ENCODE measurements at regions not wholly inside any gene's neighbourhood (a gene's known extent, or its start where the extent isn't known, plus 50 kb on each side); places are given as distances from the start of the nearest gene placed in this dataset.

DNA sequence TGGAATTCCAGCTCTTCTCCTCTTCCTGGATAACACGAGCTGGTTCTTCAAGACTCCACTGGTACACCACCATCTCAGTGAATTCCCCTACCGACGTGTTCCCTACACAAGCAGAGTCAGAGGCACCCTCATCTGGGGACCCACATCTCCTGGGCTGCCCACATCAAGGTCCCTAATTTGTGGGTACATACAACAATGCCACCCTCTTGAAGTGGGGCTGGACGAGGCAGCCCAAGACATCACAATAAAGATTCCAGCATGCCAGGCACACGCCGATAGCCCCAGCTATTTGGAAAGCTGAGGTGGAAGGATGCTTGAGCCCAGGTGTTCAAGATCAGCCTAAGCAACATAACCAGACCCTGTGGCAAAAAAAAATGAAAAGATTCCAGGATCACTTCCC is 221.2 kb upstream of the LINGO1 start:
- Histone ChIP-seq H3F3A (ENCODE audit: insufficient read depth, low read length, poor library complexity, severe bottlenecking) (no peaks in the 10 kb centered on the region), H3K4me3 (ENCODE audit: low read length) (no peak overlapping the region), H4K20me1 (ENCODE audit: insufficient read depth) (no peaks in the 10 kb centered on the region), H3K27me3 (ENCODE audit: insufficient read depth, low read depth, low read length) (no peaks in the 10 kb centered on the region), H3K79me2 (replicated peaks; ENCODE audit: insufficient read depth, low read length) (no peaks in the 10 kb centered on the region), H3K9me2 (ENCODE audit: insufficient read depth, low read length) (no peaks in the 10 kb centered on the region), H3K9me3 (ENCODE audit: low read length) (no peaks in the 10 kb centered on the region), H2AFZ (ENCODE audit: low read depth, low read length) (no peak overlapping the region), H3K9ac (ENCODE audit: low read length) (no peak overlapping the region), H3K36me3 (ENCODE audit: insufficient read depth, low read length) (no peaks in the 10 kb centered on the region), H3K4me2 (ENCODE audit: low read length) (no peak overlapping the region), H3K27ac (ENCODE audit: low read length) (no peak overlapping the region)
- no peak for TF ChIP-seq RAD21 (conservative IDR thresholded peaks at IDR 0.05)
- TF ChIP-seq EP300 (conservative IDR thresholded peaks at IDR 0.05; ENCODE audit: poor library complexity, severe bottlenecking) = no peak
- TF ChIP-seq, protein P1, sequence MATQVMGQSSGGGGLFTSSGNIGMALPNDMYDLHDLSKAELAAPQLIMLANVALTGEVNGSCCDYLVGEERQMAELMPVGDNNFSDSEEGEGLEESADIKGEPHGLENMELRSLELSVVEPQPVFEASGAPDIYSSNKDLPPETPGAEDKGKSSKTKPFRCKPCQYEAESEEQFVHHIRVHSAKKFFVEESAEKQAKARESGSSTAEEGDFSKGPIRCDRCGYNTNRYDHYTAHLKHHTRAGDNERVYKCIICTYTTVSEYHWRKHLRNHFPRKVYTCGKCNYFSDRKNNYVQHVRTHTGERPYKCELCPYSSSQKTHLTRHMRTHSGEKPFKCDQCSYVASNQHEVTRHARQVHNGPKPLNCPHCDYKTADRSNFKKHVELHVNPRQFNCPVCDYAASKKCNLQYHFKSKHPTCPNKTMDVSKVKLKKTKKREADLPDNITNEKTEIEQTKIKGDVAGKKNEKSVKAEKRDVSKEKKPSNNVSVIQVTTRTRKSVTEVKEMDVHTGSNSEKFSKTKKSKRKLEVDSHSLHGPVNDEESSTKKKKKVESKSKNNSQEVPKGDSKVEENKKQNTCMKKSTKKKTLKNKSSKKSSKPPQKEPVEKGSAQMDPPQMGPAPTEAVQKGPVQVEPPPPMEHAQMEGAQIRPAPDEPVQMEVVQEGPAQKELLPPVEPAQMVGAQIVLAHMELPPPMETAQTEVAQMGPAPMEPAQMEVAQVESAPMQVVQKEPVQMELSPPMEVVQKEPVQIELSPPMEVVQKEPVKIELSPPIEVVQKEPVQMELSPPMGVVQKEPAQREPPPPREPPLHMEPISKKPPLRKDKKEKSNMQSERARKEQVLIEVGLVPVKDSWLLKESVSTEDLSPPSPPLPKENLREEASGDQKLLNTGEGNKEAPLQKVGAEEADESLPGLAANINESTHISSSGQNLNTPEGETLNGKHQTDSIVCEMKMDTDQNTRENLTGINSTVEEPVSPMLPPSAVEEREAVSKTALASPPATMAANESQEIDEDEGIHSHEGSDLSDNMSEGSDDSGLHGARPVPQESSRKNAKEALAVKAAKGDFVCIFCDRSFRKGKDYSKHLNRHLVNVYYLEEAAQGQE (IDR thresholded peaks at IDR 0.05; ENCODE audit: borderline replicate concordance) = no peak
- no peak for TF ChIP-seq MXI1 (conservative IDR thresholded peaks at IDR 0.05; ENCODE audit: poor library complexity, severe bottlenecking)
- TF ChIP-seq SMC3 (conservative IDR thresholded peaks at IDR 0.05; ENCODE audit: poor library complexity) = no peak
- TF ChIP-seq, protein P2, sequence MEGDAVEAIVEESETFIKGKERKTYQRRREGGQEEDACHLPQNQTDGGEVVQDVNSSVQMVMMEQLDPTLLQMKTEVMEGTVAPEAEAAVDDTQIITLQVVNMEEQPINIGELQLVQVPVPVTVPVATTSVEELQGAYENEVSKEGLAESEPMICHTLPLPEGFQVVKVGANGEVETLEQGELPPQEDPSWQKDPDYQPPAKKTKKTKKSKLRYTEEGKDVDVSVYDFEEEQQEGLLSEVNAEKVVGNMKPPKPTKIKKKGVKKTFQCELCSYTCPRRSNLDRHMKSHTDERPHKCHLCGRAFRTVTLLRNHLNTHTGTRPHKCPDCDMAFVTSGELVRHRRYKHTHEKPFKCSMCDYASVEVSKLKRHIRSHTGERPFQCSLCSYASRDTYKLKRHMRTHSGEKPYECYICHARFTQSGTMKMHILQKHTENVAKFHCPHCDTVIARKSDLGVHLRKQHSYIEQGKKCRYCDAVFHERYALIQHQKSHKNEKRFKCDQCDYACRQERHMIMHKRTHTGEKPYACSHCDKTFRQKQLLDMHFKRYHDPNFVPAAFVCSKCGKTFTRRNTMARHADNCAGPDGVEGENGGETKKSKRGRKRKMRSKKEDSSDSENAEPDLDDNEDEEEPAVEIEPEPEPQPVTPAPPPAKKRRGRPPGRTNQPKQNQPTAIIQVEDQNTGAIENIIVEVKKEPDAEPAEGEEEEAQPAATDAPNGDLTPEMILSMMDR (IDR thresholded peaks at IDR 0.05; ENCODE audit: poor library complexity, severe bottlenecking) = no peak
- TF ChIP-seq TAF1 (IDR thresholded peaks at IDR 0.05; ENCODE audit: low read depth) = no peak

DNA sequence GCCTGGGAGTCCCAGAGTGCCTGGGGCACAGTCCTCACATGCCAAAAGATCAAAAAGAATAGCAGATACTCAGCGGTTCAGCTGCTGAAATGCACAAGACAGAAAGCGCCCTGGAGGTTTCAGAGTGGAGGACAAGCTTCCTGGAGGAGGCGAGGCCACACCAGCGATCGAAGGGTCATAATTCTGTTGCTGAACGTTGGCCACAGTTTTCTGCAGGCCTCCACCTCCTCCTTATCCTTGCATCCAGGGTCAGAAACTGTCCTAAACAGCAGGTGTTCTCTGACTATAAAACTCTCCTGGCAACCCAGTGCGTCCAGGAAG is 220.3 kb upstream of the LINGO1 start:
- H3K79me2 ChIP-seq (replicated peaks; ENCODE audit: insufficient read depth, low read length) = no peaks in the 10 kb centered on the region
- TF ChIP-seq, protein P1 (IDR thresholded peaks at IDR 0.05; ENCODE audit: borderline replicate concordance) = no peak
- TF ChIP-seq TAF1 (IDR thresholded peaks at IDR 0.05; ENCODE audit: low read depth) (no peak), MXI1 (conservative IDR thresholded peaks at IDR 0.05; ENCODE audit: poor library complexity, severe bottlenecking) (no peak), SMC3 (conservative IDR thresholded peaks at IDR 0.05; ENCODE audit: poor library complexity) (no peak), EZH2 (IDR thresholded peaks at IDR 0.05; ENCODE audit: borderline replicate concordance, insufficient read depth, low read length, poor library complexity, severe bottlenecking) (no peak), RAD21 (conservative IDR thresholded peaks at IDR 0.05) (no peak), EP300 (conservative IDR thresholded peaks at IDR 0.05; ENCODE audit: poor library complexity, severe bottlenecking) (no peak), POLR2AphosphoS5 (IDR thresholded peaks at IDR 0.05) (no peak)
- TF ChIP-seq, protein P2 (IDR thresholded peaks at IDR 0.05; ENCODE audit: poor library complexity, severe bottlenecking) = no peak
- H3K27me3 ChIP-seq (ENCODE audit: insufficient read depth, low read depth, low read length) = no peaks in the 10 kb centered on the region
- H3K27ac ChIP-seq (ENCODE audit: low read length) = no peak overlapping the region
- no peaks in the 10 kb centered on the region for H4K20me1 ChIP-seq (ENCODE audit: insufficient read depth)
- no peaks in the 10 kb centered on the region for H3K36me3 ChIP-seq (ENCODE audit: insufficient read depth, low read length)
- H3K4me3 ChIP-seq (ENCODE audit: low read length) = no peak overlapping the region
- no peak overlapping the region for H2AFZ ChIP-seq (ENCODE audit: low read depth, low read length)
- H3K9me2 ChIP-seq (ENCODE audit: insufficient read depth, low read length) = no peaks in the 10 kb centered on the region
- no peaks in the 10 kb centered on the region for H3K9me3 ChIP-seq (ENCODE audit: low read length)
- H3K4me2 ChIP-seq (ENCODE audit: low read length) = no peak overlapping the region
- H3K9ac ChIP-seq (ENCODE audit: low read length) = no peak overlapping the region
- H3F3A ChIP-seq (ENCODE audit: insufficient read depth, low read length, poor library complexity, severe bottlenecking) = no peaks in the 10 kb centered on the region

Measured in neural cell (in vitro differentiated cells).